RCC 7860 (cell line): ENCODE measurements at regions not wholly inside any gene's neighbourhood (a gene's known extent, or its start where the extent isn't known, plus 50 kb on each side); places are given as distances from the start of the nearest gene placed in this dataset.

Source experiments
- DNase-seq: peaks from one replicate; pipeline ENCODE4 v3.0.0-alpha.2; 2015; ENCODE audit warnings: low spot score
- FAIRE-seq: peaks from 2 replicates; lab custom pipeline; 2012; peaks lifted over from hg19 to GRCh38; lab: Jason Lieb, UNC

- DNase-seq (no peak), FAIRE-seq (no peak)
Measured at GRCh38 chr7:16067711-16068110, 353.6 kb downstream of the CRPPA start.

GRCh38 chr7:16066805-16067459 lies 354.4 kb downstream of the CRPPA start:
- FAIRE-seq (no peak), DNase-seq (no peak)

- no peak for DNase-seq
- FAIRE-seq: no peak
Measured at GRCh38 chr7:16065939-16066338, 355.4 kb downstream of the CRPPA start.

GRCh38 chr7:16063716-16064675 lies 357.3 kb downstream of the CRPPA start:
- FAIRE-seq: no peak

GRCh38 chr7:16063221-16063620 lies 358.1 kb downstream of the CRPPA start:
- no peak for FAIRE-seq
- DNase-seq: no peak

More at GRCh38 chr7:16063716-16064675, 357.3 kb downstream of the CRPPA start:
- no peak for DNase-seq

GRCh38 chr7:16062269-16062668 lies 359.1 kb downstream of the CRPPA start:
- DNase-seq (no peak), FAIRE-seq (no peak)

- FAIRE-seq (no peak), DNase-seq (no peak)
Measured at GRCh38 chr7:16061630-16062029, 359.7 kb downstream of the CRPPA start.

- DNase-seq (no peak), FAIRE-seq (no peak)
Measured at GRCh38 chr7:16061011-16061410, 360.3 kb downstream of the CRPPA start.

- FAIRE-seq: no peak
Measured at GRCh38 chr7:16060502-16060901, 360.8 kb downstream of the CRPPA start.

GRCh38 chr7:16055263-16055976 lies 365.9 kb downstream of the CRPPA start:
- DNase-seq: no peak
- no peak for FAIRE-seq

More at GRCh38 chr7:16060502-16060901, 360.8 kb downstream of the CRPPA start:
- DNase-seq: no peak

GRCh38 chr7:16051561-16052255 lies 365.2 kb upstream of the MEOX2 start:
- DNase-seq: no peak
- FAIRE-seq: no peak

GRCh38 chr7:16046041-16046440 lies 359.6 kb upstream of the MEOX2 start:
- no peak for DNase-seq

GRCh38 chr7:16045296-16045695 lies 358.8 kb upstream of the MEOX2 start:
- no peak for FAIRE-seq
- no peak for DNase-seq

More at GRCh38 chr7:16046041-16046440, 359.6 kb upstream of the MEOX2 start:
- no peak for FAIRE-seq

GRCh38 chr7:16044645-16045044 lies 358.2 kb upstream of the MEOX2 start:
- FAIRE-seq (no peak), DNase-seq (no peak)

DNA sequence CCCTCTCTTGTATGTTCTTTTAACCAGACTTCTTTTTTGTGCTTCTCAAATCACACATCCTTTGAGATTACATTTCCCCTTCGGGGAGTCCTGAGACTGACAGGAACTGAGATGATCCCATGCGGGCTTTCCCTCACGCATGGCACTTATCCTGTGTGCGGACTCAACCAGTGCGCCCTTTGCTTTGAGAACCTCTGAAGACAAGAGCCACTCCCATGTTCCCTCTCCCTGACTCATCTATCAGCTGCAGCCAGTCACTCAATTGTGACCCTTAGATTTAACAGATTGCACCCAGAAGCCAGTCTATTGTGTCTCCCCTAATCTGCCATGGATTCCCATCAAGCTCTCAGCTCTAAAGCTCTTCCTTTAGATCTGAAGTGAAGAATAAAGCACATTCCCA lies 353.9 kb upstream of the MEOX2 start:
- FAIRE-seq: no peak
- no peak for DNase-seq

GRCh38 chr7:16038906-16039305 lies 352.4 kb upstream of the MEOX2 start:
- no peak for DNase-seq
- FAIRE-seq: no peak

DNA sequence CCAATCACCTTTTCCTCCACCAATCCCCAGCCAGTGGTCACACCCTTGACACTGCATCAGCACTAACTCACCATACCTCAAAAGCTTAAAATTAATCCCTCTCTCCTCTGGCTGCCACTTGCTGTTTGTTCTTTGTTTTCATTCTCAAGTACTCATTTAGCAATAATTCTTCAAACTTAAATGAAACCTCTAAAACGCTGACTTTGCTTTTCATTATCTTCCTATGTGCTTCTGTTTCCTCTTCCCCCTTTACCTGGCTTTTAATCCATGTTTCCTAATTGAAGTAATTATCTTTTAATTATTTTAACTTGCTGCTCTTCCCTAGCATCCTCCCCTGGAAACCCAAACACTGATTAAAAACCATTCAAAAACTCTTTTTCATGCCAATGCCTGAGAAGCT lies 348.9 kb upstream of the MEOX2 start:
- DNase-seq: no peak

GRCh38 chr7:16034866-16035265 lies 348.4 kb upstream of the MEOX2 start:
- no peak for FAIRE-seq
- no peak for DNase-seq

More for the DNA sequence above, 348.9 kb upstream of the MEOX2 start:
- no peak for FAIRE-seq

GRCh38 chr7:16034353-16034752 lies 347.9 kb upstream of the MEOX2 start:
- DNase-seq (no peak), FAIRE-seq (no peak)

DNA sequence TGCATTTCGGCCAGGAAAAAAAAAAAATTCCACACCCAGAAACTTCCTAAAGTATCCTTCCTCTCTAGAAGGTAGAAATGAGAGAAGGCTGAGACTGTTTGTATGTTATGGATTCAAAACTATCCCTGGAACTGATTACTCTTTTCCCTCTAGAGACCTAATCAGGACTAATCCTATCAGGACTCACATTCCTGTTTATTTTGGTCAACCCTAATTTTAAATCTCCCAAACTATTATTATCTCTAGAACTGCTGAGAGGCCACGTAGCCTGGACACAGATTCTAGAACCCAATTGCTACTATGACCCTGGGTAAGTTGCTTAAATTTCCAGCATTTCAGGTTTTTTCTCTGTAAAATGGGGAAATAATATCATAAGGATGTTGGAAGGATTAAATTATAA lies 346.8 kb upstream of the MEOX2 start:
- no peak for FAIRE-seq
- no peak for DNase-seq

GRCh38 chr7:16028636-16029035 lies 342.2 kb upstream of the MEOX2 start:
- DNase-seq: no peak
- FAIRE-seq: no peak
